ENCODE measurements at regions not wholly inside any gene's neighbourhood (a gene's known extent, or its start where the extent isn't known, plus 50 kb on each side); places are given as distances from the start of the nearest gene placed in this dataset.

DNA sequence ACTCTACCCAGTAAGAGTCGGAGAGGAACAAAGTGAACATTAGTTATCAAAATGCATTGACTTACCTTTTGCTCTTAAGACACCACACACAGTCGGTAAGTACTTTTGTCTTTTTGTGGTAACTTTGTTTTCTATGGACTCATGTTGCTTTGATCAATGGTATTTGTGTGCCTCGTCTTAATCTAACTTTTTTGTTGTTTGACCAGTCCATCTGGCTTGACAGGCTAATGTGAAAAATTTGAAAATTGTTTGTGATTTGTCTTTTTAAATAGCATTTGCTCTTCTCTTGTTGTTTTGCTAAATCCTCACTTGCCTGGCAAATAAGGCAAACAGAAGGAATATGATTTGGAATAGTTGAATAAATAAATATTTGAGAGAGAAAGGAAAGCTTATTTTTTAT is 71.4 kb upstream of the CHD1 start:
- TF ChIP-seq EZH2 (IDR thresholded peaks at IDR 0.05; ENCODE audit: borderline replicate concordance, insufficient read depth, low read depth, low read length, poor library complexity, severe bottlenecking) (no peak), CTCF (IDR thresholded peaks at IDR 0.05) (no peak)

Data from B cell (primary cell).